Activated T-cell treated with anti-CD3 and anti-CD28 coated beads for 48 hours (primary cell): ENCODE measurements at regions not wholly inside any gene's neighbourhood (a gene's known extent, or its start where the extent isn't known, plus 50 kb on each side); places are given as distances from the start of the nearest gene placed in this dataset.
"Not testable (repeated sequence)": the region's sequence is repeated elsewhere in the genome, so short reads cannot be mapped to it uniquely, and the experiment has no call there.

Experiments
- DNase-seq: peaks from one replicate; pipeline ENCODE4 v3.0.0-alpha.2; 2020; ENCODE audit warnings: low read depth

GRCh38 chr1:60813071-60813470 lies 269.3 kb upstream of the NFIA start:
- no peak for DNase-seq

- no peak for DNase-seq
Observed at GRCh38 chr1:60809204-60809980, 273.0 kb upstream of the NFIA start.

GRCh38 chr1:60808676-60809075 lies 273.7 kb upstream of the NFIA start:
- no peak for DNase-seq

- DNase-seq, result no peak
Observed at GRCh38 chr1:60802884-60803283, 279.5 kb upstream of the NFIA start.

GRCh38 chr1:60797351-60797750 lies 285.0 kb upstream of the NFIA start:
- no peak for DNase-seq

GRCh38 chr1:60791226-60791625 lies 291.1 kb upstream of the NFIA start:
- DNase-seq, result no peak

GRCh38 chr1:60773099-60773498 lies 309.3 kb upstream of the NFIA start:
- DNase-seq, result not testable (repeated sequence)

- no peak for DNase-seq
Observed at GRCh38 chr1:60769082-60769481, 313.3 kb upstream of the NFIA start.

GRCh38 chr1:60765204-60765603 lies 317.2 kb upstream of the NFIA start:
- no peak for DNase-seq

GRCh38 chr1:60764489-60764888 lies 317.9 kb upstream of the NFIA start:
- DNase-seq, result no peak

- no peak for DNase-seq
Observed at GRCh38 chr1:60763741-60764140, 318.6 kb upstream of the NFIA start.

- no peak for DNase-seq
Observed at GRCh38 chr1:60762911-60763310, 319.4 kb upstream of the NFIA start.

GRCh38 chr1:60762176-60762575 lies 320.2 kb upstream of the NFIA start:
- no peak for DNase-seq

GRCh38 chr1:60759291-60759690 lies 323.1 kb upstream of the NFIA start:
- DNase-seq, result no peak

GRCh38 chr1:60757485-60757884 lies 324.9 kb upstream of the NFIA start:
- no peak for DNase-seq

GRCh38 chr1:60753036-60753900 lies 329.1 kb upstream of the NFIA start:
- no peak for DNase-seq

GRCh38 chr1:60751306-60751705 lies 331.1 kb upstream of the NFIA start:
- no peak for DNase-seq

GRCh38 chr1:60747353-60747752 lies 335.0 kb upstream of the NFIA start:
- no peak for DNase-seq

- no peak for DNase-seq
Observed at GRCh38 chr1:60746278-60746791, 336.0 kb upstream of the NFIA start.

GRCh38 chr1:60745484-60745883 lies 336.9 kb upstream of the NFIA start:
- no peak for DNase-seq

- DNase-seq, result no peak
Observed at GRCh38 chr1:60742339-60742738, 340.0 kb upstream of the NFIA start.

- DNase-seq, result no peak
Observed at GRCh38 chr1:60740154-60740553, 342.2 kb upstream of the NFIA start.

GRCh38 chr1:60739729-60740128 lies 342.6 kb upstream of the NFIA start:
- no peak for DNase-seq
